HG02759 (cell line): ENCODE measurements at regions not wholly inside any gene's neighbourhood (a gene's known extent, or its start where the extent isn't known, plus 50 kb on each side); places are given as distances from the start of the nearest gene placed in this dataset.
"Not testable (repeated sequence)": the region's sequence is repeated elsewhere in the genome, so short reads cannot be mapped to it uniquely, and the experiment has no call there.

Experiments
- ATAC-seq: cut with Tn5 transposase; IDR thresholded peaks from one replicate; pipeline ENCODE4 v1.9.1; 2021; ENCODE audit warnings: mild to moderate bottlenecking, moderate library complexity; ENCODE audit not compliant: unreplicated experiment

DNA sequence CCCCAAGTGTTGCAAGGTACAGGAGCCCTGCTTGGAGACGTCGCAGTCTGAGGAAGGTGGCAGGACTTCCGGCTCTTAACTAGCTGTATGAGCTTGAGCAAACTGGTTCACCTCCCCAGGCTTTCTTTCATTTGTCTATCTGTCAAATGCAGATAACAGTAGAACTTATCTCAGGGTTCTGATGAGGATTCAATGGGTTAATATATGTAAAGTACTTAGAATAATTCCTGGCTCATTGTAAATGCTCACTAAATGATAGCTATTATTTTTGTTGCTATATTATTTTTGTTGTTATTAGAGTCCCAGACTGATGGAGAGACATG is 108.5 kb upstream of the IPO9 start:
- ATAC-seq = no peak

DNA sequence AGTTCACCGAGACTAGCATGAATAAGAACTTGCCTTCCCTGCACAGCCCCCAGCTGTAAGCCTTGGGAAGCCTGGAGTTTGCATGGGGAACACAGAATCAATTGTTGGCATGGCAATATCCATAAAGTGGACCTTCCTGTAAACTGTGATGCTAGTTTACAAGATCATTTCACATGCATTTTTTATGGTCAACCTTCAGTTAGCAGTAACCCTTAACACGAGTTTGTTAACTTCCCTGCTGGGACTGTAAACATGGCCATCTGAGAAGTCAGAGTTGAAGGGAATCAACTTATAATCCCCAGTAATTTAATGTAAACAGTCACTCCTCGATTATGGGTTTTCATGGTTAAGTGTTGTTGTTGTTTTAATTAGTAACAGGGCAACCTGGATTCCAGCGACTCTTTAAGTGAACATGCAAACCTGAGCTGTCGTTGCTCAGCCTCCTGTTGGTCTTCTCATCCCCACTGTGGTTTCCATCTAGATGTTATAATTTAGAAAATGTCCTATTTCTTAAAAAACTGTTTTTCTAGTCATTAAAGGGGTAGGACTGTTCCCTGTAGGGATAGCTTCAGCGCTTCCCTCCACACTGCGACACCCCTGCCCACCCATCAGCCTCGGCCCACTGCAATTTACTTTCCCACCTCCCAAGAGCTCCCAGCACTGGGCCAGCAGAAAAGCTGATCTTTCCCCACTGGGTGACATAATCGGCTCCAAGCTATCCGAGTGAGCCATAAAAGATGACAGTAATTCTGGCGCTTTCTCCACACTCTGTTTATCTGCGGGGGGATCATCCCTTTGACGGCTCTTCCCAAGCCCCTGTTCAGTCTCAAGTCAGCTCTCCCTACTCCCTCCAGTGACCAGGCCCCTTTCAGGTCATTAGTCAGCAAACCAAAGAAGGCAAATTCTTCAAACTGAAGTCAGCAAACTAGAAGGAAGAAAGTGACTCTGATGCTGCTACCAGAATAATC is 107.6 kb upstream of the IPO9 start:
- no peak for ATAC-seq

DNA sequence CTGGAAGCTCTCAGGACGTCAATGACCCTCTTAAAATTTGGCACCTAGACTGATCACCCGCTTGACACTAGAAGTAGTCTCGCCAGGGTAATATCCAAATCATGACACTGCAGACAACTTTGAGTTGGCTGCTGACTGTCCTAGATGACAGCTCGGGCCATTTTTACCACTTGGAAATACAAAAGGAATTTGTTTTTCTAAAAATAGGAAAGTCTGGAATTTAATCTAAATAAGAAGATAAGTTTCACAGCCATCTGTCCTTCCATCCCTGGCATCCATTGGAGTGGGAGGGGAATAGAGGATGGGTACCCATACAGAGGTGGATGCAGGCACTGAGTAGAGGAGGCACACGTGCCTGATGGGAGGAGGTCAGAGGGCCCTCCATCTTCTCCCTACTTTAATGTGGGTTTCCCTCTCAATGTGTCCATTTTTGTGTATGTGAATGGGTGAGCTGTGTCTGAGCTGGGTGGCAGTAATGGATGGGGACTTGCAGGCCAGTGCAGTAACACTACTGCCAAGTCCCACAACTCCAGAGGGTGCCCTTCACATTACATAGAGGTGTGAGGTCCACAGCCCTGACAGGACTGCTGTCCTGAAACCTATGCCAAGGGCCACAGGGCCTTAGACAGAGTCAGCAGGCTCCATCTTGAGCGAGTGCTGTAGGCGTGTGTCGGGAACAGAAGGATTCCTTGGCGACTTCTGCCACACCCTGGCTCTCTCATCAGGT is 104.8 kb upstream of the IPO9 start:
- ATAC-seq = no peak

GRCh38 chr1:201724766-201725118 is 104.2 kb upstream of the IPO9 start:
- no peak for ATAC-seq

DNA sequence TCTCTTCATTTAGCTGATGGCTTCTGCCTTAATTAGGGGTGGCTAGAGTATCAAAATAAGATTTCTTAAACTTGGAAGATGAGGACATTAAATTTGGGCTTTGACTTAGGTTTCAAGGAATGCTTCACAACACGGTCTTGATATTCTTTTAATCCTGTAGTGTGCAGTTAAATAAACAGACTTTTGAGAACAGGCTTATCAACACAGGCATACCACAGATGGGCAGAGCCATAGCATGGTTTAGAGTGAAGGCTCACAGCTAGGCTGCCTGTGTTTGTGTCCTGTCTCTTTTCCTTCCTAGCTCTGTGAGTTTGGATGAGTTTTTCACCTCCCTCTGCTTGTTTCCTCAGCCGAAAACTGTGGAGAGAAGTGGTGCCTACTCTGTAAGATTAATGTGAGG is 102.3 kb upstream of the IPO9 start:
- no peak for ATAC-seq

GRCh38 chr1:201728731-201729130 is 100.2 kb upstream of the IPO9 start:
- no peak for ATAC-seq

DNA sequence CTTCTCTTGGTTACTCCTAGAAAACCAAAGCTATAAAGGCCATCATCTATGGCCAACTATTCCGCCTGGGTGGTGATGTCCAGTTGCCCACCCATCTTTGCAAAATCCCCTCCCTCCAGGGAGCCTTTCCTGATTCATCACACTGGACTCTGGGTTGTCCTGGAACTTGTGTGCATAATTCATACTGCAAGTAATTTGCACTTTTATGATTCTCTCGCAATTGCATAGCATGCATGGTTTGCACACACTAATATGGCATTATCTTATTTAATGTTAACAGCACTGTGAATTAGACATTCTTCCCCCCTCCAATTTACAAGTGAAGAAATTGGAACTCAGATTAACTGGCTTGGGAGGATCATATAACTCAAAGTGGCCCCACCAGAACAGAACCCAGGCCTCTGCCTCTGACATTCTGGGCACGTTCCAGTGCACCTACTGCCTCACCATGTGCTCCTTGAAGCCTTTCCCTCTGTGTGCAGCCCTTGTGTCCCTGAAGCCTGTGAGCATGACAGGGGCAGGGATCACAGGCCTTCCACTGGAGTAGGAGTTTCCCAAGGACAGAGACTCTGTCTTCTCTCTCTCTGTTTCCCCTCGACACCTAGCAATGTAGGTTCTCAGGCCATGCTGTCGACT is 98.9 kb upstream of the IPO9 start:
- ATAC-seq = no peak

GRCh38 chr1:201730611-201731010 is 98.3 kb upstream of the IPO9 start:
- no peak for ATAC-seq

GRCh38 chr1:201731142-201731541 is 97.8 kb upstream of the IPO9 start:
- no peak for ATAC-seq

GRCh38 chr1:201731592-201731991 is 97.4 kb upstream of the IPO9 start:
- no peak for ATAC-seq

DNA sequence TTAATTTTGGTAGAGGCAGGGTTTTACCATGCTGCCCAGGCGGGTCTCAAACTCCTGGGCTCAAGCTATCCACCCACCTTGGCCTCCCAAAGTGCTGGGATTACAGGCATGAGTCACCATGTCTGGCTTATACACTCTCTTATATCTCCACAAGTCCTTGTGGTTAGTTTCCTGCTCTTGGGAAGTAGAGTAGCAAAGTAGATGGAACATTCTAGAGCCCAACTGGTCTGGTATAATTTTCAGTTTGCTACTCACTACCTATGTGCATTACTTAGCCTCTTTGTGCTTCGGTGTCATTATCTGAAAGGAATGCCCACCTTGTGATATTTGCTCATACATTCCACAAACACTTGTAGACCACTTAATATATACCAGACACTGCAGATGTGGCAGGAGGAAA is 96.6 kb upstream of the IPO9 start:
- ATAC-seq = no peak

DNA sequence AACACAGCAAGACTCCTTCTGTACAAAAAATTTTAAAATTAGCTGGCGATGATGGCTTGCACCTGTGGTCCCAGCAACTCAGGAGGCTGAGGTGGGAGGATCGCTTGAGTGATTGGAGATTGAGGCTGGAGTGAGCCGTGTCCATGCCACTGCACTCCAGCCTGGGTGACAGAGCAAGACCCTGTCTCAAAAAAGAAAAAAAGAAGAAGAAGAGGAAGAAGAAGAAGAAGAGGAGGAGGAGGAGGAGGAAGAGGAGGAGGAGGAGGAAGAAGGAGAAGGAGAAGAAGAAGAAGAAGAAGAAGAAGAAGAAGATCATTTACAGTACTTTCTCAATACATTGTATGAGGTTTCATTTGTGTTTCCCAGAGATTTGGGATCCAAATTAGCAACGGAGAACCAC is 94.7 kb upstream of the IPO9 start:
- not testable (repeated sequence) for ATAC-seq

DNA sequence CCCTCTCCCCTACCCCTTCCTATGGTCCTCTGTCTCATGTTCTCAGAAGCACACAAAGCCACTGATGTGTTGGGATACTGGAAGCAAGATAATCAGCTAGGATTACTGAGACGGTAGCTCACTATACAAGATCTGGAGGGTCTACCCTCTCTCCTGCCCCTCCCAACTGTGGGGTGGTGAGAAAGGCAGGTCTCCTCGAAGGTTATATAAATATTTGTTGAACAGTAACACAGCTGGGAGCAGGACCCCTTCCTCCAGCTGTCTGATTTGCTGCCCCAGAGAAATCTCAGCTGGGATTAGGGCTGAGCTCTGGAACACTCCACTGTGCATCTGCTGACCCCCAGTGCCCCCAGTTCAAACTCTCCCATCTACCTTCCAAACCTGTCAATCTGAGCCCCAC is 94.2 kb upstream of the IPO9 start:
- no peak for ATAC-seq

- ATAC-seq = no peak
Observed at GRCh38 chr1:201736707-201737320, 92.1 kb upstream of the IPO9 start.

- ATAC-seq = no peak
Observed at GRCh38 chr1:201737352-201738060, 91.5 kb upstream of the IPO9 start.

- ATAC-seq = no peak
Observed at GRCh38 chr1:201739080-201739479, 89.9 kb upstream of the IPO9 start.

- peak; percentile 44 for ATAC-seq
Observed at GRCh38 chr1:201739492-201740085, 89.4 kb upstream of the IPO9 start.

DNA sequence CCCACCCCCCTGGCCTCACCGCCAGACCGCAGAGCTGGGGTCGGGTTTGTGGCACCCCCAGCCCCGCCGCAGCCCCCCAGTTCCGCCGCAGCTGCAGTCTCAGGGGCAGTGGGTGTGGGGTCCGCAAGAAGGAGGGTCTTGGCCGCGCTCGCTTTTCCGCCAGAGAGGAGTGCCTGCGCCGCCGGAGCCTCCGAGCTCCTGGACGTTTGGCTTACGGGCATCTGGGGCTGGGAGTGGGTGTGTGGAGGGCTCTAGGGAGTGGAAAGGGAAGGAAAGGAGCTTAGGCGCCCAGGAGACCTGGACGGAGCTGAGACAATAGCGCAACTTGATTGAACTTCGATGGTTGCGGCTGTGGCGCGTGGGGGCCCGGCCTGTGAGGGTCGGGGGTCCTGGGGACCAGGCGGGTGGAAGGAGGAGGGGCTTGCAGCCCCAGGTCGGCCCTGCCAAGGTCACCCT is 88.8 kb upstream of the IPO9 start:
- no peak for ATAC-seq

DNA sequence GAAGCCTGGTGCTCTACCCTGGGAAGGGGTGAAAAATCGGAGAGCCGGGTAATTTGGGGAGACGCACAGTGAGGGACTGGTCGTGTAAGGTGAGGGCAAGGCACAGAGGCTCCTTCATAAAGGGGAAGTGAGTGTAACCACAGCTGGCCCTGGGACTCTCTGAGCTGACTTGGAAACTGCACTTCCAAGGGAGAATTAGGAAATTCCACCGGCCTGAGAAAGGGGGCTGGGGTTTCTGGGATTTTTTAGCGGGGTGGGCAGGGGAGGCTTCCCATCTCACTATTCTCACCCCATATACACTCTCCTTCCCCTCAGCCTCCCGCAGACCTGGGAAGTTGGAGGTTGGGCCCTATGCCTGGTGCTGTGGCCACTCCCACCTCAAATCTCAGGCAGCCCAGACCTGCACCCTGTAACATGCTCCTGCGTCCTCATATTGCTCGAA is 88.3 kb upstream of the IPO9 start:
- no peak for ATAC-seq

GRCh38 chr1:201741763-201742342 is 87.1 kb upstream of the IPO9 start:
- ATAC-seq = no peak
